ENCODE measurements at regions not wholly inside any gene's neighbourhood (a gene's known extent, or its start where the extent isn't known, plus 50 kb on each side); places are given as distances from the start of the nearest gene placed in this dataset.

DNA sequence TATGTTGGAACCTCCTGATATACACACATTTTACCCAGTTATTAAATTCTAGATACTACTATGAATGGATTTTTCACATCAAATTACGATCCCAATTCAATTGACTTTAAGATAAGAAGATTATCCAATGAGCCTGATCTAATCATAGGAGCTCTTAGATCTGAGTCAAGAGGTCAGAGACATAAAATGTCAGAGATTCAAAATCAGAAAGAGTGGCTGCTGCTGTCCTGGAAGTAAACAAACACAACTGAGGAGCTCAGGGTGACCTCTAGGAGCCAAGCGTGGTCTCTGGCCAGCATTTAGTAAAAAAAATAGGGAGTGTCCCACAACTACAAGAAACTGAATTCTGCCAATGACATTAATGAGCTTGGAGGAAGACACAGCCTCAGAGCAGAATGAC, 557.1 kb upstream of the CBLB start:
- H3K4me3 Mint-ChIP-seq = no peak overlapping the region
- no peaks in the 10 kb centered on the region for H3K27me3 Mint-ChIP-seq (ENCODE audit: low read depth)
- TF ChIP-seq, protein P1, sequence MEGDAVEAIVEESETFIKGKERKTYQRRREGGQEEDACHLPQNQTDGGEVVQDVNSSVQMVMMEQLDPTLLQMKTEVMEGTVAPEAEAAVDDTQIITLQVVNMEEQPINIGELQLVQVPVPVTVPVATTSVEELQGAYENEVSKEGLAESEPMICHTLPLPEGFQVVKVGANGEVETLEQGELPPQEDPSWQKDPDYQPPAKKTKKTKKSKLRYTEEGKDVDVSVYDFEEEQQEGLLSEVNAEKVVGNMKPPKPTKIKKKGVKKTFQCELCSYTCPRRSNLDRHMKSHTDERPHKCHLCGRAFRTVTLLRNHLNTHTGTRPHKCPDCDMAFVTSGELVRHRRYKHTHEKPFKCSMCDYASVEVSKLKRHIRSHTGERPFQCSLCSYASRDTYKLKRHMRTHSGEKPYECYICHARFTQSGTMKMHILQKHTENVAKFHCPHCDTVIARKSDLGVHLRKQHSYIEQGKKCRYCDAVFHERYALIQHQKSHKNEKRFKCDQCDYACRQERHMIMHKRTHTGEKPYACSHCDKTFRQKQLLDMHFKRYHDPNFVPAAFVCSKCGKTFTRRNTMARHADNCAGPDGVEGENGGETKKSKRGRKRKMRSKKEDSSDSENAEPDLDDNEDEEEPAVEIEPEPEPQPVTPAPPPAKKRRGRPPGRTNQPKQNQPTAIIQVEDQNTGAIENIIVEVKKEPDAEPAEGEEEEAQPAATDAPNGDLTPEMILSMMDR (IDR thresholded peaks at IDR 0.05; ENCODE audit: unreplicated experiment in 3 of 3) = no peak
- peak overlapping the region in 2 of 3 experiments; percentile 26 to 51 for H3K27ac Mint-ChIP-seq
- no peaks in the 10 kb centered on the region for H3K36me3 Mint-ChIP-seq (ENCODE audit: low read depth)
- H3K4me1 Mint-ChIP-seq = peaks cover 35% of the 10 kb centered on the region
- peaks cover 3% of the 10 kb centered on the region for H3K9me3 Mint-ChIP-seq

DNA sequence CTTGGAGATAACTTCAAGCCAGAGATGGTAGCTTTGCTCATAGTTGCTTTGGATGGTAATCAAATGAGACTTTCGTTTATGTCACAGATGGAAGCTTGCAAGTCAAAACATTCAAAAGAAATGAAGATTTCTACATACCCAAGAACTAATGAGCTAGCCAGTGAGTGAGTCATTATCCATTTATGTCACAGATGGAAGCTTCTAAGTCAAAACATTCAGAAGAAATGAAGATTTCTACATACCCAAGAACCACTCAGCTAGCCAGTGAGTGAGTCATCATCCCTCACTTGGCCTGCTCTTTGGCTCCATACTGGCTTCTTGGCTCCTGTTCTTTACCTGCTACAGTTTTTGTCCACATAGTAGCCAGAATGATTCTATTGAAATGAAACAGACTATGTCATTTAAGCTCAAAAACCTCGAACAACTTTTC, 559.8 kb upstream of the CBLB start:
- Mint-ChIP-seq H3K27ac (no peak overlapping the region), H3K36me3 (ENCODE audit: low read depth) (no peaks in the 10 kb centered on the region), H3K4me1 (peaks cover 25% of the 10 kb centered on the region), H3K27me3 (ENCODE audit: low read depth) (no peaks in the 10 kb centered on the region), H3K9me3 (peaks cover 3% of the 10 kb centered on the region), H3K4me3 (no peak overlapping the region)
- TF ChIP-seq, protein P1 (IDR thresholded peaks at IDR 0.05; ENCODE audit: unreplicated experiment in 3 of 3) = no peak

DNA sequence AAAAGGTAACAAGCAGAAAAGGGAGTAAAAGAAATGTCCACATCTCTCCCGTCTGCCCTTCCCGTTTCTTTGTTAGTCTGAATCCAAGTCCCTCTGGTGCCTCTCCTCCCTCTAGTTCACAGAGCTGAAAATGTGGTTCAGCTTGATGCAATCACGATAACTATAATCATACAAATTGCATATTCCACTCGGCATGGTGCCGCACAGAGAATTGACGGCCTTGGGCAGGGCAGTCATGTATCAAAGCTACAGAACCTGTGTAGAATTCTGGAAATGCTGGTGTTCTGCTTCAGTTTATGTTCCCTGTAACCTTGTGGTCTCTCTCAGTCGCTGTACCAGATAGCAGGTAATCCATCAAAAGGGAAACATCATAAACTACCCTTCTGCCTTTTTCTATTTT, 562.9 kb upstream of the CBLB start:
- H3K36me3 Mint-ChIP-seq (ENCODE audit: low read depth) = no peaks in the 10 kb centered on the region
- TF ChIP-seq, protein P1 (IDR thresholded peaks at IDR 0.05; ENCODE audit: unreplicated experiment in 3 of 3) = no peak
- peaks cover 6% of the 10 kb centered on the region for H3K9me3 Mint-ChIP-seq
- H3K27me3 Mint-ChIP-seq (ENCODE audit: low read depth) = no peaks in the 10 kb centered on the region
- H3K27ac Mint-ChIP-seq = peak overlapping the region in 2 of 3 experiments; percentile 41 to 85
- no peaks in the 10 kb centered on the region for H3K4me1 Mint-ChIP-seq
- H3K4me3 Mint-ChIP-seq = no peak overlapping the region

DNA sequence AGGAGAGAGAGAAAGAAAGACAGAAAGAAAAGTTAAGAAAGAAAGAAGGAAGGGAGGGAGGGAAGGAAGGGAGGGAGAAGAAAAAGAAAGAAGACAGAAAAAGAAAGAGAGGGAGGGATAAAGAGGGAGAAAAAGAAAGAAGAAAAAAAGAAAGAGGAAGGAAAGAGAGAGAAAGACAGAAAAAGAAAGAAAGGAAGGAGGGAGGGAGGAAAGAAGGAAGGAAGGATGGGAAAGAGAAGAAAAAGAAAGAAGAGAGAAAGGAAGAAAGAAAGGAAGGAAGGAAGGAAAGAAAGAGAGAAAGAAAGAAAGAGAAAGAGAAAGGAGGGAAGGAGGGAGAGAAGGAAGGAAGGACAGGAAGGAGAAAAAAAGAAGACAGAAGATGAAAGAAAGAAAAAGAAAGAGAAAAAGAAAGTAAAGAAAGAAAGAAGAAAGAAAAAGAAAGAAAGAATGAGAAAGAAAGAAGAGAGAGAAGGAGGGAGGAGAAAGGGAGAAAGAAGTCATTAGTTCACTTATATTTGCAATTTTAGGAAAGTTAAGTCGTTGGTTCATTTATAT, 567.2 kb upstream of the CBLB start:
- Mint-ChIP-seq H3K27ac (no peak overlapping the region), H3K4me3 (no peak overlapping the region), H3K36me3 (ENCODE audit: low read depth) (no peaks in the 10 kb centered on the region), H3K9me3 (peaks cover 2% of the 10 kb centered on the region), H3K4me1 (peaks cover 8% of the 10 kb centered on the region), H3K27me3 (ENCODE audit: low read depth) (no peaks in the 10 kb centered on the region)
- TF ChIP-seq, protein P1 (IDR thresholded peaks at IDR 0.05; ENCODE audit: unreplicated experiment in 3 of 3) = no peak

DNA sequence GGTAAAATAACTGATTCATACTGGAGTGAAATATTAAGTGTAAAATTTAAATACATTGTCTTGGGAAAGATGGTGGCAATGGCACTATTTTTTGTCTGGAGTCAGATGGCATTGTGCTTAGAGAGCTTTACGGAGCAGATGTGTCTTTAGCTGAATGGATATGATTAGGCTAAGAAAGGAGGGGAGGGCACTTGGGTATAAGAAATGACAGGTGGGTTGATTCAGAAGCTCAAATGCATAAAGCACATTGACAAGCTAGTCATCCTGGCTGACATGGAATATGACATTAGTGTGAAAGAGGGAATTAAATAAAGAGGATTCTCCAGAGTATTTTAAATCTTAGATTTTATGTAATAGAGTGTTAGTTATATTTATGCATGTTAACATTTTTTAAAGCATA, 570.1 kb upstream of the CBLB start:
- Mint-ChIP-seq H3K27ac (peak overlapping the region in 1 of 3 experiments; percentile 7), H3K4me1 (peaks cover 8% of the 10 kb centered on the region), H3K9me3 (peaks cover 2% of the 10 kb centered on the region), H3K4me3 (no peak overlapping the region), H3K27me3 (ENCODE audit: low read depth) (no peaks in the 10 kb centered on the region), H3K36me3 (ENCODE audit: low read depth) (no peaks in the 10 kb centered on the region)
- TF ChIP-seq, protein P1 (IDR thresholded peaks at IDR 0.05; ENCODE audit: unreplicated experiment in 3 of 3) = no peak

DNA sequence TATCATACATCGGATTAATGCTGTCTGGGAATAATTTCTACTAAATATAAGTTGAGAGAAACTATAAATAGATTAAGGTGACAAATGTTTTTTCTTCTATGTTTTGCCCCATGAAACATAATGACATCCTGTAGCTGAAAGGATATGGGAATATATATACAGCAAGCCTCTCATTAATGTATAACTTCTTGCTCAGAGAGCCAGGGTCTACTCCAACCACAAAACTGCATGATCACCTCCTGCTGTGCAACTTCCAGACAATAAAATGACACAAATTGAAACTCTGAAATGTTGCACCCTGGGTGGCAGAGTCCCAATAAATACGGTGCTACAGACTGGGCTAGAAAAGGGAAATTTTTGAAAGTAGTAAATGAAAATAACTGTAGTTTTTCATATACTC, 571.9 kb upstream of the CBLB start:
- Mint-ChIP-seq H3K27ac (no peak overlapping the region), H3K9me3 (no peaks in the 10 kb centered on the region), H3K27me3 (ENCODE audit: low read depth) (no peaks in the 10 kb centered on the region), H3K4me1 (peaks cover 8% of the 10 kb centered on the region), H3K36me3 (ENCODE audit: low read depth) (no peaks in the 10 kb centered on the region), H3K4me3 (no peak overlapping the region)
- TF ChIP-seq, protein P1 (IDR thresholded peaks at IDR 0.05; ENCODE audit: unreplicated experiment in 3 of 3) = no peak
